Kidney epithelial cell (primary cell): ENCODE measurements at regions not wholly inside any gene's neighbourhood (a gene's known extent, or its start where the extent isn't known, plus 50 kb on each side); places are given as distances from the start of the nearest gene placed in this dataset.

Source experiments
- DNase-seq: peaks from one replicate; pipeline ENCODE4 v3.0.0-alpha.2; 2010; ENCODE audit warnings: low read depth
- H3K27me3 ChIP-seq: 2 replicates; pipeline ENCODE4 v1.6.0; 2011; ENCODE audit warnings: low read length; ENCODE audit not compliant: control insufficient read depth, insufficient read depth
- H3K36me3 ChIP-seq: 2 replicates; pipeline ENCODE4 v1.5.1; 2011; ENCODE audit warnings: low read length; ENCODE audit not compliant: control insufficient read depth, insufficient read depth
- H3K4me3 ChIP-seq: 2 replicates; pipeline ENCODE4 v1.5.1; 2011; ENCODE audit warnings: low read depth, mild to moderate bottlenecking, control low read depth, low read length
- TF ChIP-seq, protein P1 (sequence below): IDR thresholded peaks from 2 replicates; pipeline ENCODE4 v1.5.1; 2011; ENCODE audit warnings: mild to moderate bottlenecking, moderate library complexity, low read length, control low read depth, inconsistent platforms; ENCODE audit not compliant: insufficient read depth, poor library complexity, severe bottlenecking

GRCh38 chr12:90497923-90498545 lies 456.9 kb downstream of the CCER1 start:
- H3K36me3 ChIP-seq = no peaks in the 10 kb centered on the region
- DNase-seq = no peak

DNA sequence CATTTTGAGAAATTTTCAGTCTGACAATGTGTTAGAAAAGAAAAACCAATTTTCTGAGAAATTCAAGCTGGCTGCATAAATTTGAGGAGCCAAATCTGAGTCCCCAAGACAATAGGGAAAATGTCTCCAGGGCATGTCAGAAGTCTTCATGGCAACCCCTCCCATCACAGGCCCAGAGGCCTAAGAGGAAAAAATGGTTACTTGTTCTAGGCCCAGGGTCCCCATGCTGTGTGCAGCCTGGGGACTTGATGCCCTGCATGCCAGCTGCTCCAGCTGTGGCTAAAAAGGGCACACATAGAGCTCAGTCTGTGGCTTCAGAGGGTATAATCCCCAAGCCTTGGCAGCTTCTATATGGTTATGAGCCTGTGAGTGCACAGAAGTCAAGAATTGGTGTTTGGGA lies 464.6 kb downstream of the CCER1 start:
- H3K27me3 ChIP-seq = no peaks in the 10 kb centered on the region
- H3K4me3 ChIP-seq = no peak overlapping the region
- TF ChIP-seq, protein P1, sequence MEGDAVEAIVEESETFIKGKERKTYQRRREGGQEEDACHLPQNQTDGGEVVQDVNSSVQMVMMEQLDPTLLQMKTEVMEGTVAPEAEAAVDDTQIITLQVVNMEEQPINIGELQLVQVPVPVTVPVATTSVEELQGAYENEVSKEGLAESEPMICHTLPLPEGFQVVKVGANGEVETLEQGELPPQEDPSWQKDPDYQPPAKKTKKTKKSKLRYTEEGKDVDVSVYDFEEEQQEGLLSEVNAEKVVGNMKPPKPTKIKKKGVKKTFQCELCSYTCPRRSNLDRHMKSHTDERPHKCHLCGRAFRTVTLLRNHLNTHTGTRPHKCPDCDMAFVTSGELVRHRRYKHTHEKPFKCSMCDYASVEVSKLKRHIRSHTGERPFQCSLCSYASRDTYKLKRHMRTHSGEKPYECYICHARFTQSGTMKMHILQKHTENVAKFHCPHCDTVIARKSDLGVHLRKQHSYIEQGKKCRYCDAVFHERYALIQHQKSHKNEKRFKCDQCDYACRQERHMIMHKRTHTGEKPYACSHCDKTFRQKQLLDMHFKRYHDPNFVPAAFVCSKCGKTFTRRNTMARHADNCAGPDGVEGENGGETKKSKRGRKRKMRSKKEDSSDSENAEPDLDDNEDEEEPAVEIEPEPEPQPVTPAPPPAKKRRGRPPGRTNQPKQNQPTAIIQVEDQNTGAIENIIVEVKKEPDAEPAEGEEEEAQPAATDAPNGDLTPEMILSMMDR = no peak
- DNase-seq = no peak
- no peaks in the 10 kb centered on the region for H3K36me3 ChIP-seq

More at GRCh38 chr12:90497923-90498545, 456.9 kb downstream of the CCER1 start:
- TF ChIP-seq, protein P1 = no peak
- no peak overlapping the region for H3K4me3 ChIP-seq
- H3K27me3 ChIP-seq = no peaks in the 10 kb centered on the region

DNA sequence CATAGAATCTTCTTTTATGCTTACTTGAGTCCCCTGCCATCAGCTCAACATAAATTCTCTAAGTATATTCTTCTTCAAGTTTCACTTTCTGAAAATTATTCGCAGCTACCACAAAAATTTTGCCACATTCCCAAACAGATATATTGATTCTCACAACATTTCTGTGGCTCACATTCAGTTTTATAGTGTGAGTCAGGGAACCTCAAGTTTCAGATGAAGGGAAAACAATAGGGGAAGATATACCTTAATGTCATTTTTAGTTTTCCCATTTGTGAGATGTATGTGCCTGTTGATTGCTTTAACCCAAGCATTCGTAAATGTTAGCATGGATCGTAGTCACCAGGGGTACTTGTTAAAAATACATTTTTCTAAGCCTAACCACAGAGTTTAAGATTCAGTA lies 465.8 kb downstream of the CCER1 start:
- DNase-seq = no peak
- no peaks in the 10 kb centered on the region for H3K27me3 ChIP-seq
- TF ChIP-seq, protein P1 = no peak
- H3K36me3 ChIP-seq = no peaks in the 10 kb centered on the region
- no peak overlapping the region for H3K4me3 ChIP-seq

DNA sequence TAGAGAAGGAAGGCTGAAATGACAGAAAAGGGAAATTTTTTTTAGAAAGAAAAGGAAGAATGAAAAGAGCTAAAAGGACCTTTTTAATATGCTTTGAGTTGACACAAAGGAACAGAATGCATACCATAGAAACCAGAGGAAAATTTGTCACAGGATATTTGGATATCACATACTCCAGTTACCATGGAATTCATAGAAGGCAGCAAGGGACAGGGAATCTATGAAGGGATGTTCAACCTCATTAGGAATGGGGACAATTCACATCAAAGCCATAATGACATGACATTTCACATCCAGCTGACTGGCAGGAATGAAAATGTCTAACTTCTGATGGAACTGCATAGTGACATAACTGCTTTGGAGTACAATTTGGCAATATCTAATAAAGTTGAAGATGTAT lies 469.4 kb downstream of the CCER1 start:
- Histone ChIP-seq H3K27me3 (no peaks in the 10 kb centered on the region), H3K4me3 (no peak overlapping the region), H3K36me3 (no peaks in the 10 kb centered on the region)
- DNase-seq = no peak
- TF ChIP-seq, protein P1 = no peak

GRCh38 chr12:90484094-90484493 lies 470.9 kb downstream of the CCER1 start:
- no peaks in the 10 kb centered on the region for H3K36me3 ChIP-seq
- DNase-seq = no peak
- no peaks in the 10 kb centered on the region for H3K27me3 ChIP-seq
- H3K4me3 ChIP-seq = no peak overlapping the region
- TF ChIP-seq, protein P1 = no peak

DNA sequence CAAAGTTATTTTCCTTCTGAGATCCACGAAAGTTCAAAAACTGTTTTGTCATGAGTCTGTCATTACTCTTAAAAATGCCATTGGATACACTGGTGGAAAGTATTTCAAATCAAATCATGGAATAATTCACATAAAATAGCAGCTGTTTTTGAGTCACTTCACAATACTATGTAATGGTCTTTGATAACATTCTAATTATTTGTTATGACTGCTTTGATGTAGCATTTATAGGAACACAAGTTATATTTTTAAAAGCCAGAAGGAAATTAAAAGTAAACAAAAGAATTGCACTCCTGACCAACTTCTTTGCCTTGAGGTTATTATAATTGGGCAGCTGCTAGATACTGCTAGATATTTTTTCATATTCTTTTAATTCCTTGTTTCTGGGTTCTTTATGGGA lies 473.2 kb downstream of the CCER1 start:
- H3K4me3 ChIP-seq = no peak overlapping the region

More for the DNA sequence above, 473.2 kb downstream of the CCER1 start:
- H3K27me3 ChIP-seq = no peaks in the 10 kb centered on the region
- TF ChIP-seq, protein P1 = no peak
- H3K36me3 ChIP-seq = no peaks in the 10 kb centered on the region
- DNase-seq = no peak
